ENCODE measurements at regions not wholly inside any gene's neighbourhood (a gene's known extent, or its start where the extent isn't known, plus 50 kb on each side); places are given as distances from the start of the nearest gene placed in this dataset.

- no peaks in the 10 kb centered on the region for H3K79me2 ChIP-seq (ENCODE audit: control insufficient read depth, insufficient read depth, low read length)
- no peak overlapping the region for H3K4me3 ChIP-seq
- BruUV-seq (replicated peaks): no TSS peak
- H3K36me3 ChIP-seq (ENCODE audit: control insufficient read depth in 2 of 2, insufficient read depth in 2 of 2, low read length in 1 of 2): no peaks in the 10 kb centered on the region
- H4K20me1 ChIP-seq (ENCODE audit: control insufficient read depth, insufficient read depth): no peaks in the 10 kb centered on the region
- intact Hi-C loops (cut with micrococcal nuclease; ENCODE audit: unreplicated experiment) (no loop called here), in situ Hi-C loops (cut with MboI) (no loop called here)
- H3K4me1 ChIP-seq (ENCODE audit: control insufficient read depth, insufficient read depth, low read length): no peaks in the 10 kb centered on the region
- ChIA-PET SMC1A (ENCODE audit: uncharacterized antibody, unreplicated experiment) (no interaction called here), RAD21 (ENCODE audit: unreplicated experiment) (no interaction called here), POLR2A (no interaction called here), CTCF (no interaction called here)
- H3K4me2 ChIP-seq (ENCODE audit: control insufficient read depth, insufficient read depth): no peak overlapping the region
- 77% methylated on average over 37 of the region's 45 CpGs for WGBS (ENCODE audit: insufficient coverage, insufficient replicate concordance, low lambda C conversion rate, missing lambda C conversion rate)
- ATAC-seq (no peak), DNase-seq (ENCODE audit: low read depth, low spot score) (no peak), FAIRE-seq (no peak)
- H3K9me3 ChIP-seq (replicated peaks; ENCODE audit: control insufficient read depth, insufficient read depth, low read length): no peaks in the 10 kb centered on the region; the same call in 2 of the 3 replicates
- TF ChIP-seq HCFC1 (IDR thresholded peaks at IDR 0.05; ENCODE audit: low read length) (no peak), YY1 (IDR thresholded peaks at IDR 0.05; ENCODE audit: low read depth, low read length) (no peak), RAD21 (IDR thresholded peaks at IDR 0.05; ENCODE audit: insufficient read depth, low read depth, low read length) (no peak), SKIL (IDR thresholded peaks at IDR 0.05; ENCODE audit: low read depth, poor library complexity, severe bottlenecking) (no peak), SREBF2 (IDR thresholded peaks at IDR 0.05; ENCODE audit: low read length) (no peak), ZBED1 (IDR thresholded peaks at IDR 0.05; ENCODE audit: borderline replicate concordance) (no peak), GATAD2B (conservative IDR thresholded peaks at IDR 0.05; ENCODE audit: low read depth) (no peak), IRF4 (IDR thresholded peaks at IDR 0.05; ENCODE audit: low read depth, low read length) (no peak), IKZF2 (IDR thresholded peaks at IDR 0.05) (no peak), RELA (IDR thresholded peaks at IDR 0.05; ENCODE audit: borderline replicate concordance, partially characterized antibody) (no peak), FOXM1 (IDR thresholded peaks at IDR 0.05; ENCODE audit: low read depth, low read length) (no peak), REST (IDR thresholded peaks at IDR 0.05; ENCODE audit: low read depth, low read length) (no peak), ATF3 (IDR thresholded peaks at IDR 0.05; ENCODE audit: borderline replicate concordance, extremely low read depth, low read depth, low read length) (no peak), MXI1 (IDR thresholded peaks at IDR 0.05; ENCODE audit: low read depth, low read length) (no peak), GABPA (IDR thresholded peaks at IDR 0.05; ENCODE audit: low read depth) (no peak), RELB (IDR thresholded peaks at IDR 0.05; ENCODE audit: low read depth) (no peak)
- no peak overlapping the region for H3K9ac ChIP-seq (ENCODE audit: control insufficient read depth, insufficient read depth, low read length)
- no peaks in the 10 kb centered on the region for H3K27me3 ChIP-seq (replicated peaks in 1 of 2; ENCODE audit: control insufficient read depth in 2 of 2, insufficient read depth in 2 of 2, low read length in 1 of 2)
- H3K27ac ChIP-seq (ENCODE audit: control insufficient read depth, insufficient read depth): no peak overlapping the region
- H2AFZ ChIP-seq (ENCODE audit: control insufficient read depth, low read depth, low read length): no peak overlapping the region
Measured at GRCh38 chr13:61339054-61339621, 76.5 kb downstream of the PCDH20 start.

Measured in GM12878 (cell line).